Upper lobe of left lung (tissue), 6 donors: ENCODE measurements at regions not wholly inside any gene's neighbourhood (a gene's known extent, or its start where the extent isn't known, plus 50 kb on each side); places are given as distances from the start of the nearest gene placed in this dataset.
"Not testable (repeated sequence)": the region's sequence is repeated elsewhere in the genome, so short reads cannot be mapped to it uniquely, and the experiment has no call there.

Experiments
- ATAC-seq, 2 donors: fragments of 200-7000 bp; cut with Tn5 transposase; one replicate each; pipeline ENCODE4 v1.9.1; 2022; ENCODE audit warnings: mild to moderate bottlenecking in 2 of 2, moderate library complexity in 2 of 2; ENCODE audit not compliant: low FRiP score in 2 of 2
- DNase-seq, 2 donors: peaks; one replicate each; pipeline ENCODE4 v3.0.0-alpha.2; 2019 to 2020
- H3K27ac ChIP-seq, 4 donors: fragments of 200-600 bp; sonication (generic); one replicate each; pipeline ENCODE4 v1.5.1; 2016 to 2019
- H3K27me3 ChIP-seq, 4 donors: fragments of 200-600 bp; sonication (generic); one replicate each; pipeline ENCODE4 v1.5.1; 2017 to 2019
- H3K36me3 ChIP-seq, 4 donors: fragments of 200-600 bp; sonication (generic); one replicate each; pipeline ENCODE4 v1.5.1; 2016 to 2019
- H3K4me1 ChIP-seq, 4 donors: fragments of 200-600 bp; sonication (generic); one replicate each; pipeline ENCODE4 v1.5.1; 2018 to 2019
- H3K4me3 ChIP-seq, 4 donors: fragments of 200-600 bp; sonication (generic); one replicate each; pipeline ENCODE4 v1.5.1; 2017 to 2019; ENCODE audit warnings: mild to moderate bottlenecking in 2 of 4, moderate library complexity in 1 of 4
- H3K9me3 ChIP-seq, 4 donors: fragments of 200-600 bp; sonication (generic); one replicate each; pipeline ENCODE4 v1.5.1; 2018 to 2019
- EP300 ChIP-seq, 4 donors: sonication (generic); formaldehyde crosslinking; IDR thresholded peaks; one replicate each; pipeline ENCODE4 v1.5.1; 2017; ENCODE audit warnings: antibody characterized with exemption in 4 of 4, control low read depth in 2 of 4
- POLR2A ChIP-seq, 4 donors: fragments of 450-650 bp; IDR thresholded peaks; one replicate each; pipeline ENCODE4 v1.5.1; 2016 to 2017; ENCODE audit warnings: antibody characterized with exemption in 4 of 4, mild to moderate bottlenecking in 2 of 4
- POLR2AphosphoS5 ChIP-seq, 2 donors: sonication (generic); formaldehyde crosslinking; IDR thresholded peaks; one replicate each; pipeline ENCODE4 v1.5.1; 2017; ENCODE audit warnings: antibody characterized with exemption in 2 of 2
- WGBS, 2 donors: methylation state at CpG; one replicate each; pipeline ENCODE4 v1.1.5; 2017 to 2018; 5-methylcytosine and 5-hydroxymethylcytosine counted together
- TF ChIP-seq, protein P1 (sequence below), 6 experiments: fragments of 450-650 bp in 4 of 6; fragments of 200-600 bp in 2 of 6; sonication (generic) in 2 of 6; IDR thresholded peaks; one replicate each; pipeline ENCODE4 v1.5.1; 2016 to 2019; ENCODE audit warnings: antibody characterized with exemption in 6 of 6
- donor health status: DM: no; HTN: no; CAD: no; lungs with moderate emphysema.
- donor health status: DM: no; HTN: yes; CAD: no; lungs with severe emphysema.

GRCh38 chr20:19129306-19129705, 83.1 kb upstream of the SLC24A3 start:
- Histone ChIP-seq H3K27ac (no peak overlapping the region), H3K4me3 (no peak overlapping the region), H3K4me1 (peaks cover 0 to 5% (median 0%) of the 10 kb centered on the region in 4 donors), H3K27me3 (no peaks in the 10 kb centered on the region), H3K36me3 (no peaks in the 10 kb centered on the region), H3K9me3 (no peaks in the 10 kb centered on the region)
- ATAC-seq, result no peak
- no peak for TF ChIP-seq POLR2AphosphoS5 (IDR thresholded peaks at IDR 0.05)
- TF ChIP-seq, protein P1, sequence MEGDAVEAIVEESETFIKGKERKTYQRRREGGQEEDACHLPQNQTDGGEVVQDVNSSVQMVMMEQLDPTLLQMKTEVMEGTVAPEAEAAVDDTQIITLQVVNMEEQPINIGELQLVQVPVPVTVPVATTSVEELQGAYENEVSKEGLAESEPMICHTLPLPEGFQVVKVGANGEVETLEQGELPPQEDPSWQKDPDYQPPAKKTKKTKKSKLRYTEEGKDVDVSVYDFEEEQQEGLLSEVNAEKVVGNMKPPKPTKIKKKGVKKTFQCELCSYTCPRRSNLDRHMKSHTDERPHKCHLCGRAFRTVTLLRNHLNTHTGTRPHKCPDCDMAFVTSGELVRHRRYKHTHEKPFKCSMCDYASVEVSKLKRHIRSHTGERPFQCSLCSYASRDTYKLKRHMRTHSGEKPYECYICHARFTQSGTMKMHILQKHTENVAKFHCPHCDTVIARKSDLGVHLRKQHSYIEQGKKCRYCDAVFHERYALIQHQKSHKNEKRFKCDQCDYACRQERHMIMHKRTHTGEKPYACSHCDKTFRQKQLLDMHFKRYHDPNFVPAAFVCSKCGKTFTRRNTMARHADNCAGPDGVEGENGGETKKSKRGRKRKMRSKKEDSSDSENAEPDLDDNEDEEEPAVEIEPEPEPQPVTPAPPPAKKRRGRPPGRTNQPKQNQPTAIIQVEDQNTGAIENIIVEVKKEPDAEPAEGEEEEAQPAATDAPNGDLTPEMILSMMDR (IDR thresholded peaks at IDR 0.05), result no peak
- no peak for TF ChIP-seq EP300 (IDR thresholded peaks at IDR 0.05)
- TF ChIP-seq POLR2A (IDR thresholded peaks at IDR 0.05), result no peak
- no peak for DNase-seq
- WGBS, 2 donors, result 79 to 80% methylated on average over 1 of the region's 1 CpG

DNA sequence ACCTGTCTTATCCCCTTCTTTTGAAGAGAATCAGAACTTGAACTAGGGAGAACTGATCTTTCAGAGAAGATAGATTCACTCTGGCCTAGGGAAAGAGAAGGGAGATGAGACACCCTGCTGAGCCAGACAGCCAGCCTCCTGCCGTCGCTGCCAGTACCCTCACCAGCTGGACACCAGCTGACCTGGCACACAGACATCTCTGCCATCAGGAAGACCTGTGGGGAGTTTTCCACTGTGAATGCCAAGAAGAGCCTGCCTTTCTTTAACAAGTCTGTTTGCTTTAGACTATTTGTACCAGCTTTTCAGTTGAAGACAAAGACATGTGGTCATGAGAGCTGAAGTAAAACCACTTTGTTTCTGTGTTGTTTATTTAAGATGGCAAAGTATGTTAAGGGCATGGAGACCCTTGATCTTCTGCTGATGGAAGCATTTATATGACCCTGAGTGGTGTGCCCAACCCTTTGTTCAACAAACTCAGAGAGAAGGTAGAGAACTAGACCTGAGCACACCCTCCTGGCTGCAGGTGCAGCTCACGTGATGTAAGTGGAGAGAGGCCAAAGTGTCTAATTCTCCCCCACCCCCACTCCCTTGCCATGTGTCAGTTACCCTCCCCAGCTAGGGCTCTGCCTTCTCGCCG, 82.3 kb upstream of the SLC24A3 start:
- no peaks in the 10 kb centered on the region for H3K27me3 ChIP-seq
- DNase-seq, result peak in 1 of 2 donors; percentile 36
- no peak overlapping the region for H3K27ac ChIP-seq
- ATAC-seq, result peak; percentile 24 to 73
- 43 to 53% methylated on average over 3 to 5 of the region's 5 CpGs for WGBS, 2 donors
- TF ChIP-seq, protein P1 (IDR thresholded peaks at IDR 0.05), result no peak
- TF ChIP-seq EP300 (IDR thresholded peaks at IDR 0.05) (no peak), POLR2A (IDR thresholded peaks at IDR 0.05) (no peak), POLR2AphosphoS5 (IDR thresholded peaks at IDR 0.05) (no peak)
- H3K9me3 ChIP-seq, result no peaks in the 10 kb centered on the region
- no peaks in the 10 kb centered on the region for H3K36me3 ChIP-seq
- H3K4me1 ChIP-seq, result peaks cover 0 to 5% (median 0%) of the 10 kb centered on the region in 4 donors
- no peak overlapping the region for H3K4me3 ChIP-seq

DNA sequence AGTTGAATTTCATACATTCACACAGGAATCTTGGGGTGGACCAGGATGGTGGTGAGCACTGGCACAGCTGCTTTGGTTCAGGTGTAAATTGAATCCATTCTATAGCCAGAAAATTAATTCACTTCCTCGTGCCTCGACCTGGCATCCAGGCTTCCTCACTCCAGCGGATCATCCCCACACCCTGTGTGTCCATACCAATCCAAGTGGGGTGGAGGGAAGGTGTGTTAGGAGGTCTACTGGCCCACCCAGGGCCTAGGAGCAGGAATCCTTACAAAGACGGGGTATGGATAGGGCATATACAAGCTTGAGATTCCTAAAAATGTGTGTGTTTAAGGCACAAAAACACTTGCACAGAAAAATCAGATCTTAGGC, 81.8 kb upstream of the SLC24A3 start:
- H3K27me3 ChIP-seq, result no peaks in the 10 kb centered on the region
- ATAC-seq (peak in 1 of 2 donors; percentile 44), DNase-seq (no peak)
- TF ChIP-seq EP300 (IDR thresholded peaks at IDR 0.05) (no peak), POLR2AphosphoS5 (IDR thresholded peaks at IDR 0.05) (no peak), POLR2A (IDR thresholded peaks at IDR 0.05) (no peak)
- TF ChIP-seq, protein P1 (IDR thresholded peaks at IDR 0.05), result no peak
- no peaks in the 10 kb centered on the region for H3K36me3 ChIP-seq
- H3K4me3 ChIP-seq, result no peak overlapping the region
- H3K4me1 ChIP-seq, result peaks cover 0 to 5% (median 0%) of the 10 kb centered on the region in 4 donors
- H3K9me3 ChIP-seq, result peaks cover 0 to under 1% (median 0%) of the 10 kb centered on the region in 4 donors
- H3K27ac ChIP-seq, result no peak overlapping the region
- 80 to 87% methylated on average over 4 of the region's 4 CpGs for WGBS, 2 donors

DNA sequence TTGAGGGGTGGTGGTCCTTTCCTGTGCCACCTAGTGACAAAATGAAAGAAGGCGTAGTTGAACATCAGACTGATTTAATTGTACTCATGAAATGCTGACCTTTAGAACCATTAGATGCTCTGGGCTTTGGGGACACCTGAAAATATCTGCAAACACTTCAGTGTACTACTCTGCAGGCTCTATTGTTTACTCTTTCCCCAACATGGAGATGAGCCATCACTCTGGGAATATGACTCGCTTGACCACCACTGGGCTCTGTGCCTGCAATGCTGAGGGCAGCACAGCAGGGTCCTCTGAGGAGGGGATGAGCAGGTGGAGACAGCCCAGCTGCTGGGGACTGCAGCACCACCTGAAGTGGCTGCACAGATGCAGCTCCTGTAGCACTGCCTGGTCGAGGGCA, 74.8 kb upstream of the SLC24A3 start:
- Histone ChIP-seq H3K9me3 (peaks cover 0 to 9% (median 0%) of the 10 kb centered on the region in 4 donors), H3K36me3 (no peaks in the 10 kb centered on the region), H3K27ac (no peak overlapping the region), H3K4me1 (no peaks in the 10 kb centered on the region), H3K4me3 (no peak overlapping the region), H3K27me3 (no peaks in the 10 kb centered on the region)
- no peak for DNase-seq
- WGBS, 2 donors, result 65 to 76% methylated on average over 3 of the region's 3 CpGs
- no peak for ATAC-seq
- TF ChIP-seq POLR2A (IDR thresholded peaks at IDR 0.05), result no peak
- TF ChIP-seq, protein P1 (IDR thresholded peaks at IDR 0.05), result no peak
- TF ChIP-seq POLR2AphosphoS5 (IDR thresholded peaks at IDR 0.05), result no peak
- no peak for TF ChIP-seq EP300 (IDR thresholded peaks at IDR 0.05)

- no peak for TF ChIP-seq POLR2AphosphoS5 (IDR thresholded peaks at IDR 0.05)
- no peak for TF ChIP-seq EP300 (IDR thresholded peaks at IDR 0.05)
- no peak for TF ChIP-seq POLR2A (IDR thresholded peaks at IDR 0.05)
- TF ChIP-seq, protein P1 (IDR thresholded peaks at IDR 0.05), result no peak
- H3K4me1 ChIP-seq, result no peaks in the 10 kb centered on the region
- H3K4me3 ChIP-seq, result no peak overlapping the region
- DNase-seq, result no peak
- no peak for ATAC-seq
- 14 to 48% methylated on average over 1 of the region's 1 CpG for WGBS, 2 donors
- no peaks in the 10 kb centered on the region for H3K27me3 ChIP-seq
- H3K36me3 ChIP-seq, result no peaks in the 10 kb centered on the region
- no peak overlapping the region for H3K27ac ChIP-seq
- H3K9me3 ChIP-seq, result peaks cover 0 to 9% (median 0%) of the 10 kb centered on the region in 4 donors
These were observed 73.7 kb upstream of the SLC24A3 start for GRCh38 chr20:19138758-19139157.

DNA sequence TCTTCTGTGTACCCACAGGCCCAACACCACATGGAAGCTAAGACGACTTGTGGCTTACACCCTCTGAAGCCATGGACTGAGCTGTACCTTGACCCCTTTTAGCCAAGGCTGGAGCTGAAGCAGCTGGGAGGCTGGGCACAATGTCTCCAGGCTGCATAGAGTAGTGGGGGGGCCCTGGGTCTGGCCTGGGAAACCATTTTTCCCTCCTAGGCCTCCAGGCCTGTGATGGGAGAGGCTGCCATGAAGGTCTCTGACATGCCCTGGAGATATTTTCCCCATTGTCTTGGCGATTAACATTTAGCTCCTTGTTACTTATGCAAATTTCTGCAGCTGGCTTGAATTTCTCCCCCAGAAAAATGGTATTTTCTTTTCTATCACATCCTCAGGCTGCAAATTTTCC, 72.9 kb upstream of the SLC24A3 start:
- H3K36me3 ChIP-seq, ATAC-seq, H3K4me3 ChIP-seq, H3K4me1 ChIP-seq, H3K27me3 ChIP-seq, DNase-seq, H3K27ac ChIP-seq, H3K9me3 ChIP-seq: not testable (repeated sequence)
- WGBS, 2 donors, result 67 to 93% methylated on average over 1 to 2 of the region's 2 CpGs
